ENCODE measurements at regions not wholly inside any gene's neighbourhood (a gene's known extent, or its start where the extent isn't known, plus 50 kb on each side); places are given as distances from the start of the nearest gene placed in this dataset.

- H3K27ac ChIP-seq: no peak overlapping the region
- intact Hi-C loops (cut with DNase I; ENCODE audit: low total_unique reads): no loop called here
- 89 to 95% (median 92%) methylated on average over 3 of the region's 3 CpGs for WGBS, 5 donors
Observed at GRCh38 chr12:75766263-75767160, 255.1 kb upstream of the KRR1 start.

GRCh38 chr12:75765170-75766059 is 254.0 kb upstream of the KRR1 start:
- H3K27me3 ChIP-seq (replicated peaks in 1 of 7): no peaks in the 10 kb centered on the region
- no peaks in the 10 kb centered on the region for H3K4me1 ChIP-seq
- H3K9me3 ChIP-seq: no peaks in the 10 kb centered on the region
- no peak overlapping the region for H3K4me3 ChIP-seq
- no peak overlapping the region for H3K27ac ChIP-seq
- 74 to 96% (median 95%) methylated on average over 3 of the region's 3 CpGs for WGBS, 5 donors
- no peaks in the 10 kb centered on the region for H3K36me3 ChIP-seq
- DNase-seq: no peak
- TF ChIP-seq CTCF (IDR thresholded peaks at IDR 0.05 in 8 of 11, conservative IDR thresholded peaks at IDR 0.05 in 3 of 11): no peak
- TF ChIP-seq POLR2AphosphoS5 (IDR thresholded peaks at IDR 0.05): no peak
- TF ChIP-seq POLR2A (IDR thresholded peaks at IDR 0.05): no peak
- intact Hi-C loops (cut with DNase I; ENCODE audit: low total_unique reads): no loop called here

More at GRCh38 chr12:75766263-75767160, 255.1 kb upstream of the KRR1 start:
- Histone ChIP-seq H3K36me3 (no peaks in the 10 kb centered on the region), H3K4me3 (no peak overlapping the region), H3K9me3 (no peaks in the 10 kb centered on the region), H3K27me3 (replicated peaks in 1 of 7) (no peaks in the 10 kb centered on the region), H3K4me1 (no peaks in the 10 kb centered on the region)
- DNase-seq: no peak
- TF ChIP-seq POLR2A (IDR thresholded peaks at IDR 0.05): no peak
- no peak for TF ChIP-seq CTCF (IDR thresholded peaks at IDR 0.05 in 8 of 11, conservative IDR thresholded peaks at IDR 0.05 in 3 of 11)
- TF ChIP-seq POLR2AphosphoS5 (IDR thresholded peaks at IDR 0.05): no peak

- Histone ChIP-seq H3K4me1 (no peaks in the 10 kb centered on the region), H3K36me3 (no peaks in the 10 kb centered on the region), H3K27ac (no peak overlapping the region), H3K4me3 (no peak overlapping the region), H3K27me3 (replicated peaks in 1 of 7) (no peaks in the 10 kb centered on the region), H3K9me3 (no peaks in the 10 kb centered on the region)
- 70 to 81% (median 76%) methylated on average over 5 of the region's 5 CpGs for WGBS, 5 donors
- DNase-seq: no peak
- TF ChIP-seq CTCF (IDR thresholded peaks at IDR 0.05 in 8 of 11, conservative IDR thresholded peaks at IDR 0.05 in 3 of 11): no peak
- no peak for TF ChIP-seq POLR2A (IDR thresholded peaks at IDR 0.05)
- no peak for TF ChIP-seq POLR2AphosphoS5 (IDR thresholded peaks at IDR 0.05)
- intact Hi-C loops (cut with DNase I; ENCODE audit: low total_unique reads): no loop called here
Observed at GRCh38 chr12:75764091-75764841, 252.9 kb upstream of the KRR1 start.

Measured in spleen (tissue), 11 donors.